ENCODE measurements at regions not wholly inside any gene's neighbourhood (a gene's known extent, or its start where the extent isn't known, plus 50 kb on each side); places are given as distances from the start of the nearest gene placed in this dataset.

GRCh38 chr11:116184763-116185162, 588.0 kb downstream of the BUD13 start:
- no peak for DNase-seq (ENCODE audit: extremely low spot score, unreplicated experiment)
- Mint-ChIP-seq H3K27me3 (peaks cover 8% of the 10 kb centered on the region), H3K4me1 (ENCODE audit: unreplicated experiment) (peaks cover 20% of the 10 kb centered on the region), H3K9me3 (no peaks in the 10 kb centered on the region), H3K4me3 (no peak overlapping the region), H3K36me3 (no peaks in the 10 kb centered on the region), H3K27ac (no peak overlapping the region)
- no peak for TF ChIP-seq CTCF (conservative IDR thresholded peaks at IDR 0.05)

GRCh38 chr11:116182356-116182966, 590.3 kb downstream of the BUD13 start:
- no peaks in the 10 kb centered on the region for H3K9me3 Mint-ChIP-seq
- peaks cover 8% of the 10 kb centered on the region for H3K27me3 Mint-ChIP-seq
- H3K27ac Mint-ChIP-seq, result no peak overlapping the region
- H3K36me3 Mint-ChIP-seq, result no peaks in the 10 kb centered on the region
- DNase-seq (ENCODE audit: extremely low spot score, unreplicated experiment), result no peak
- peaks cover 9% of the 10 kb centered on the region for H3K4me1 Mint-ChIP-seq (ENCODE audit: unreplicated experiment)
- no peak overlapping the region for H3K4me3 Mint-ChIP-seq
- TF ChIP-seq CTCF (conservative IDR thresholded peaks at IDR 0.05), result no peak

- peaks cover 11% of the 10 kb centered on the region for H3K27me3 Mint-ChIP-seq
- no peak for DNase-seq (ENCODE audit: extremely low spot score, unreplicated experiment)
- H3K36me3 Mint-ChIP-seq, result no peaks in the 10 kb centered on the region
- no peaks in the 10 kb centered on the region for H3K9me3 Mint-ChIP-seq
- no peak overlapping the region for H3K4me3 Mint-ChIP-seq
- peaks cover 22% of the 10 kb centered on the region for H3K4me1 Mint-ChIP-seq (ENCODE audit: unreplicated experiment)
- TF ChIP-seq CTCF (conservative IDR thresholded peaks at IDR 0.05), result no peak
- no peak overlapping the region for H3K27ac Mint-ChIP-seq
These were observed 591.8 kb downstream of the BUD13 start for GRCh38 chr11:116180806-116181600.

GRCh38 chr11:116179401-116179800, 593.4 kb downstream of the BUD13 start:
- H3K4me3 Mint-ChIP-seq, result no peak overlapping the region
- no peak for TF ChIP-seq CTCF (conservative IDR thresholded peaks at IDR 0.05)
- H3K9me3 Mint-ChIP-seq, result no peaks in the 10 kb centered on the region
- no peak for DNase-seq (ENCODE audit: extremely low spot score, unreplicated experiment)
- no peak overlapping the region for H3K27ac Mint-ChIP-seq
- peaks cover 28% of the 10 kb centered on the region for H3K4me1 Mint-ChIP-seq (ENCODE audit: unreplicated experiment)
- H3K27me3 Mint-ChIP-seq, result peaks cover 20% of the 10 kb centered on the region
- no peaks in the 10 kb centered on the region for H3K36me3 Mint-ChIP-seq

GRCh38 chr11:116177521-116178210, 595.1 kb downstream of the BUD13 start:
- H3K9me3 Mint-ChIP-seq, result no peaks in the 10 kb centered on the region
- no peak overlapping the region for H3K27ac Mint-ChIP-seq
- H3K4me1 Mint-ChIP-seq (ENCODE audit: unreplicated experiment), result peaks cover 37% of the 10 kb centered on the region
- TF ChIP-seq CTCF (conservative IDR thresholded peaks at IDR 0.05), result no peak
- no peaks in the 10 kb centered on the region for H3K36me3 Mint-ChIP-seq
- H3K27me3 Mint-ChIP-seq, result peaks cover 31% of the 10 kb centered on the region
- DNase-seq (ENCODE audit: extremely low spot score, unreplicated experiment), result peak; percentile 48
- no peak overlapping the region for H3K4me3 Mint-ChIP-seq

Measured in type B pancreatic cell (in vitro differentiated cells).